C4-2B (cell line): ENCODE measurements at regions not wholly inside any gene's neighbourhood (a gene's known extent, or its start where the extent isn't known, plus 50 kb on each side); places are given as distances from the start of the nearest gene placed in this dataset.

Experiments used
- H3K27ac ChIP-seq: fragments of 450-650 bp; 2 replicates; pipeline ENCODE4 v1.5.1; 2017
- CTCF ChIP-seq: fragments of 450-650 bp; conservative IDR thresholded peaks from 2 replicates; pipeline ENCODE4 v1.5.1; 2017; ENCODE audit warnings: mild to moderate bottlenecking
- ZFX ChIP-seq: fragments of 450-650 bp; IDR thresholded peaks from 2 replicates; pipeline ENCODE4 v1.6.1; 2017

GRCh38 chr10:120776442-120776841 lies 74.7 kb upstream of the WDR11 start:
- no peak overlapping the region for H3K27ac ChIP-seq
- TF ChIP-seq CTCF: no peak
- TF ChIP-seq ZFX: no peak

- TF ChIP-seq ZFX: no peak
- TF ChIP-seq CTCF: no peak
Observed at GRCh38 chr10:120782336-120782735, 68.8 kb upstream of the WDR11 start.

GRCh38 chr10:120783098-120783497 lies 68.1 kb upstream of the WDR11 start:
- TF ChIP-seq ZFX (no peak), CTCF (no peak)
- H3K27ac ChIP-seq: no peak overlapping the region

More at GRCh38 chr10:120782336-120782735, 68.8 kb upstream of the WDR11 start:
- H3K27ac ChIP-seq: no peak overlapping the region

GRCh38 chr10:120783867-120784266 lies 67.3 kb upstream of the WDR11 start:
- no peak for TF ChIP-seq ZFX
- TF ChIP-seq CTCF: no peak
- H3K27ac ChIP-seq: no peak overlapping the region

GRCh38 chr10:120788771-120789170 lies 62.4 kb upstream of the WDR11 start:
- no peak overlapping the region for H3K27ac ChIP-seq
- TF ChIP-seq CTCF: no peak
- TF ChIP-seq ZFX: no peak

- TF ChIP-seq CTCF (no peak), ZFX (no peak)
- no peak overlapping the region for H3K27ac ChIP-seq
Observed at GRCh38 chr10:120789303-120790203, 61.6 kb upstream of the WDR11 start.

- TF ChIP-seq ZFX (no peak), CTCF (no peak)
- no peak overlapping the region for H3K27ac ChIP-seq
Observed at GRCh38 chr10:120791316-120791715, 59.8 kb upstream of the WDR11 start.
